Thyroid gland (tissue), 4 donors: ENCODE measurements at regions not wholly inside any gene's neighbourhood (a gene's known extent, or its start where the extent isn't known, plus 50 kb on each side); places are given as distances from the start of the nearest gene placed in this dataset.

Source experiments
- POLR2A ChIP-seq, 2 donors: fragments of 450-650 bp; IDR thresholded peaks; one replicate each; pipeline ENCODE4 v1.6.1; 2017; ENCODE audit warnings: antibody characterized with exemption in 2 of 2, mild to moderate bottlenecking in 2 of 2, moderate library complexity in 1 of 2
- TF ChIP-seq, protein P1 (sequence below), 6 experiments: fragments of 200-600 bp in 3 of 6; fragments of 450-650 bp in 3 of 6; sonication (generic) in 3 of 6; IDR thresholded peaks; one replicate each; pipeline ENCODE4 v1.5.1; 2016 to 2019; ENCODE audit warnings: antibody characterized with exemption in 6 of 6, mild to moderate bottlenecking in 2 of 6, inconsistent platforms in 1 of 6, moderate library complexity in 1 of 6

GRCh38 chr16:35200662-35201061, 1741.2 kb downstream of the TP53TG3F start:
- TF ChIP-seq POLR2A (IDR thresholded peaks at IDR 0.05): no peak
- TF ChIP-seq, protein P1, sequence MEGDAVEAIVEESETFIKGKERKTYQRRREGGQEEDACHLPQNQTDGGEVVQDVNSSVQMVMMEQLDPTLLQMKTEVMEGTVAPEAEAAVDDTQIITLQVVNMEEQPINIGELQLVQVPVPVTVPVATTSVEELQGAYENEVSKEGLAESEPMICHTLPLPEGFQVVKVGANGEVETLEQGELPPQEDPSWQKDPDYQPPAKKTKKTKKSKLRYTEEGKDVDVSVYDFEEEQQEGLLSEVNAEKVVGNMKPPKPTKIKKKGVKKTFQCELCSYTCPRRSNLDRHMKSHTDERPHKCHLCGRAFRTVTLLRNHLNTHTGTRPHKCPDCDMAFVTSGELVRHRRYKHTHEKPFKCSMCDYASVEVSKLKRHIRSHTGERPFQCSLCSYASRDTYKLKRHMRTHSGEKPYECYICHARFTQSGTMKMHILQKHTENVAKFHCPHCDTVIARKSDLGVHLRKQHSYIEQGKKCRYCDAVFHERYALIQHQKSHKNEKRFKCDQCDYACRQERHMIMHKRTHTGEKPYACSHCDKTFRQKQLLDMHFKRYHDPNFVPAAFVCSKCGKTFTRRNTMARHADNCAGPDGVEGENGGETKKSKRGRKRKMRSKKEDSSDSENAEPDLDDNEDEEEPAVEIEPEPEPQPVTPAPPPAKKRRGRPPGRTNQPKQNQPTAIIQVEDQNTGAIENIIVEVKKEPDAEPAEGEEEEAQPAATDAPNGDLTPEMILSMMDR (IDR thresholded peaks at IDR 0.05): no peak
